NK-92 treated with Interleukin-12 subunit alpha and Interleukin-12 subunit beta, amount 100 ng/mL, for 24 hours (cell line): ENCODE measurements at regions not wholly inside any gene's neighbourhood (a gene's known extent, or its start where the extent isn't known, plus 50 kb on each side); places are given as distances from the start of the nearest gene placed in this dataset.
"Not testable (repeated sequence)": the region's sequence is repeated elsewhere in the genome, so short reads cannot be mapped to it uniquely, and the experiment has no call there.

ENCODE experiments used
- DNase-seq: peaks from one replicate; lab custom pipeline; 2025; lab: John Stamatoyannopoulos, UW

- DNase-seq: no peak
These were observed 104.9 kb upstream of the SPATA12 start for GRCh38 chr3:56955492-56956111.

- DNase-seq: no peak
These were observed 106.3 kb upstream of the SPATA12 start for GRCh38 chr3:56954125-56954524.

GRCh38 chr3:56952846-56953245 lies 107.6 kb upstream of the SPATA12 start:
- no peak for DNase-seq

GRCh38 chr3:56952061-56952460 lies 108.4 kb upstream of the SPATA12 start:
- no peak for DNase-seq

GRCh38 chr3:56951366-56951765 lies 109.1 kb upstream of the SPATA12 start:
- DNase-seq: no peak

- not testable (repeated sequence) for DNase-seq
These were observed 115.1 kb upstream of the SPATA12 start for GRCh38 chr3:56945378-56945777.

GRCh38 chr3:56942523-56942922 lies 117.9 kb upstream of the SPATA12 start:
- DNase-seq: no peak

- no peak for DNase-seq
These were observed 119.5 kb upstream of the SPATA12 start for GRCh38 chr3:56940976-56941375.

- DNase-seq: no peak
These were observed 120.1 kb upstream of the SPATA12 start for GRCh38 chr3:56940321-56940720.

GRCh38 chr3:56939834-56940233 lies 120.6 kb upstream of the SPATA12 start:
- DNase-seq: no peak

GRCh38 chr3:56938530-56938929 lies 121.9 kb upstream of the SPATA12 start:
- no peak for DNase-seq

GRCh38 chr3:56937580-56937979 lies 122.9 kb upstream of the SPATA12 start:
- DNase-seq: no peak

- no peak for DNase-seq
These were observed 124.7 kb upstream of the SPATA12 start for GRCh38 chr3:56935811-56936210.

- DNase-seq: not testable (repeated sequence)
These were observed 126.0 kb upstream of the SPATA12 start for GRCh38 chr3:56934481-56934880.

GRCh38 chr3:56933803-56934202 lies 126.7 kb upstream of the SPATA12 start:
- no peak for DNase-seq

GRCh38 chr3:56932866-56933265 lies 127.6 kb upstream of the SPATA12 start:
- DNase-seq: no peak

- no peak for DNase-seq
These were observed 128.6 kb upstream of the SPATA12 start for GRCh38 chr3:56931836-56932235.

GRCh38 chr3:56930706-56931105 lies 129.0 kb upstream of the ARHGEF3 start:
- no peak for DNase-seq

- no peak for DNase-seq
These were observed 128.3 kb upstream of the ARHGEF3 start for GRCh38 chr3:56929809-56930615.

- DNase-seq: no peak
These were observed 126.8 kb upstream of the ARHGEF3 start for GRCh38 chr3:56928379-56929068.

GRCh38 chr3:56927855-56928254 lies 126.1 kb upstream of the ARHGEF3 start:
- no peak for DNase-seq

GRCh38 chr3:56926947-56927282 lies 125.2 kb upstream of the ARHGEF3 start:
- no peak for DNase-seq

GRCh38 chr3:56926243-56926946 lies 124.6 kb upstream of the ARHGEF3 start:
- DNase-seq: no peak
